DND-41 (cell line): ENCODE measurements at regions not wholly inside any gene's neighbourhood (a gene's known extent, or its start where the extent isn't known, plus 50 kb on each side); places are given as distances from the start of the nearest gene placed in this dataset.

Experiments
- ATAC-seq: fragments of 200-7000 bp; cut with Tn5 transposase; 3 replicates; pipeline ENCODE4 v1.9.1; 2021; ENCODE audit warnings: low read depth; ENCODE audit not compliant: insufficient read depth
- DNase-seq: peaks from one replicate; pipeline ENCODE4 v3.0.0-alpha.2; 2020
- H2AFZ ChIP-seq: 2 replicates; pipeline ENCODE4 v1.6.0; 2012; ENCODE audit warnings: low read depth, low read length
- H3K27ac ChIP-seq: 2 replicates; pipeline ENCODE4 v1.5.1; 2012; ENCODE audit warnings: low read length, inconsistent platforms
- H3K27me3 ChIP-seq: fragments of 200-600 bp; sonication (generic); 2 replicates; pipeline ENCODE4 v1.6.0; 2012; ENCODE audit warnings: low read length, mild to moderate bottlenecking, inconsistent platforms; ENCODE audit not compliant: insufficient read depth, poor library complexity
- H3K36me3 ChIP-seq: 2 replicates; pipeline ENCODE4 v1.5.1; 2012; ENCODE audit warnings: low read length, inconsistent platforms; ENCODE audit not compliant: insufficient read depth
- H3K4me1 ChIP-seq: 2 replicates; pipeline ENCODE4 v1.5.1; 2012; ENCODE audit warnings: mild to moderate bottlenecking, low read length; ENCODE audit not compliant: insufficient read depth
- H3K4me2 ChIP-seq: 2 replicates; pipeline ENCODE4 v1.6.0; 2012; ENCODE audit warnings: mild to moderate bottlenecking, moderate library complexity, low read length, inconsistent platforms; ENCODE audit not compliant: insufficient read depth
- H3K4me3 ChIP-seq, 2 experiments: fragments of 200-600 bp in 1 of 2; shearing (Covaris generic) in 1 of 2; 2 replicates each; pipeline ENCODE4 v1.5.1; 2012 to 2016; ENCODE audit warnings: inconsistent platforms in 2 of 2, low read length in 2 of 2, mild to moderate bottlenecking in 2 of 2, low read depth in 1 of 2, moderate library complexity in 1 of 2
- H3K79me2 ChIP-seq: 2 replicates; pipeline ENCODE4 v1.6.0; 2012; ENCODE audit warnings: low read length, inconsistent platforms; ENCODE audit not compliant: insufficient read depth
- H3K9ac ChIP-seq: 2 replicates; pipeline ENCODE4 v1.6.0; 2012; ENCODE audit warnings: low read depth, mild to moderate bottlenecking, inconsistent platforms, low read length, moderate library complexity
- H3K9me3 ChIP-seq: 2 replicates; pipeline ENCODE4 v1.5.1; 2012; ENCODE audit warnings: low read length, moderate library complexity, mild to moderate bottlenecking, inconsistent platforms; ENCODE audit not compliant: insufficient read depth, severe bottlenecking
- H4K20me1 ChIP-seq: 2 replicates; pipeline ENCODE4 v1.6.0; 2012; ENCODE audit warnings: low read length; ENCODE audit not compliant: insufficient read depth
- EZH2 ChIP-seq: IDR thresholded peaks from 3 replicates; pipeline ENCODE4 v1.6.1; 2012; ENCODE audit warnings: borderline replicate concordance, low read depth, mild to moderate bottlenecking, moderate library complexity, low read length, inconsistent platforms; ENCODE audit not compliant: severe bottlenecking
- TF ChIP-seq, protein P1 (sequence below): IDR thresholded peaks from 2 replicates; pipeline ENCODE4 v1.5.1; 2012; ENCODE audit warnings: borderline replicate concordance, low read length, moderate library complexity, mild to moderate bottlenecking; ENCODE audit not compliant: poor library complexity, severe bottlenecking; ENCODE audit errors: extremely low read depth

DNA sequence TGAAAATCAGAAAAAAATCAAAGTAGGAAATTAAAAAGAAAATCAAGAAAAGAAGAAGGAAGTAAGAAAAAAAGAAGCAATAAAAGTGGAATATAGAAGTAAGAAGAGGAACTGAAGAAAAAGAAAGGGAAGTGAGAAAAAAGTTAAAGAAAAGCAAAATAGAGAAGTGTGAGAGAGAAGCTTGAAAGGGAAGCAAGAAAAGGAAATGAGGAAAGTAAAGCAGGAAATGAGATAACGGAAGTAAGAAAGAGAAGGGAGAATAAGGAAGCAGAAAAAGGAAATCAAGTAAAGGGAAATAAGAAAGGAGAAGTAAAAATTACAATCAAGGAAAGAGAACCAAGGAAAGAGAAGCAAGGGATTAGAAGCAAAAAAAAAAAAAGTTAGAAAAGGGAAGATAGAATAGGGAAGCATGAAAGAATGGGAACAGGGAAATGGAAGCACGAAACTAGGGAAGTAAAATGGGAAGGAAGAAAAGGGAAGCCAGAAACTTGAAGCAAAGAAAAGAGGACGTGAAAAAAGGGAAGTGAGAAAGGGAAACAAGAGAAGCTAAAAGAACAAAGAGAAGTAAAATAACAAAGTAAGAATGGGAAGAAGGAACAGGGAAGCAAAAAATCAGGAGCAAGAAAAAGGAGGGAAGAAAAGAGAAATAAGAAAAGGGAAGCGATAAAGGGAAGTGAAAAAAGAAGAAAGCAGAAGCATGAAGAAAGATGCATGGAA lies 243.3 kb upstream of the NCKAP5 start:
- ATAC-seq (no peak), DNase-seq (no peak)
- no peaks in the 10 kb centered on the region for H3K79me2 ChIP-seq
- H4K20me1 ChIP-seq, result no peaks in the 10 kb centered on the region
- no peak for TF ChIP-seq EZH2
- TF ChIP-seq, protein P1, sequence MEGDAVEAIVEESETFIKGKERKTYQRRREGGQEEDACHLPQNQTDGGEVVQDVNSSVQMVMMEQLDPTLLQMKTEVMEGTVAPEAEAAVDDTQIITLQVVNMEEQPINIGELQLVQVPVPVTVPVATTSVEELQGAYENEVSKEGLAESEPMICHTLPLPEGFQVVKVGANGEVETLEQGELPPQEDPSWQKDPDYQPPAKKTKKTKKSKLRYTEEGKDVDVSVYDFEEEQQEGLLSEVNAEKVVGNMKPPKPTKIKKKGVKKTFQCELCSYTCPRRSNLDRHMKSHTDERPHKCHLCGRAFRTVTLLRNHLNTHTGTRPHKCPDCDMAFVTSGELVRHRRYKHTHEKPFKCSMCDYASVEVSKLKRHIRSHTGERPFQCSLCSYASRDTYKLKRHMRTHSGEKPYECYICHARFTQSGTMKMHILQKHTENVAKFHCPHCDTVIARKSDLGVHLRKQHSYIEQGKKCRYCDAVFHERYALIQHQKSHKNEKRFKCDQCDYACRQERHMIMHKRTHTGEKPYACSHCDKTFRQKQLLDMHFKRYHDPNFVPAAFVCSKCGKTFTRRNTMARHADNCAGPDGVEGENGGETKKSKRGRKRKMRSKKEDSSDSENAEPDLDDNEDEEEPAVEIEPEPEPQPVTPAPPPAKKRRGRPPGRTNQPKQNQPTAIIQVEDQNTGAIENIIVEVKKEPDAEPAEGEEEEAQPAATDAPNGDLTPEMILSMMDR, result no peak
- H3K9ac ChIP-seq, result no peak overlapping the region
- no peaks in the 10 kb centered on the region for H3K9me3 ChIP-seq
- H3K4me1 ChIP-seq, result no peaks in the 10 kb centered on the region
- H2AFZ ChIP-seq, result no peak overlapping the region
- no peaks in the 10 kb centered on the region for H3K36me3 ChIP-seq
- H3K27ac ChIP-seq, result no peak overlapping the region
- peaks cover 4% of the 10 kb centered on the region for H3K27me3 ChIP-seq
- no peak overlapping the region for H3K4me3 ChIP-seq
- no peak overlapping the region for H3K4me2 ChIP-seq

DNA sequence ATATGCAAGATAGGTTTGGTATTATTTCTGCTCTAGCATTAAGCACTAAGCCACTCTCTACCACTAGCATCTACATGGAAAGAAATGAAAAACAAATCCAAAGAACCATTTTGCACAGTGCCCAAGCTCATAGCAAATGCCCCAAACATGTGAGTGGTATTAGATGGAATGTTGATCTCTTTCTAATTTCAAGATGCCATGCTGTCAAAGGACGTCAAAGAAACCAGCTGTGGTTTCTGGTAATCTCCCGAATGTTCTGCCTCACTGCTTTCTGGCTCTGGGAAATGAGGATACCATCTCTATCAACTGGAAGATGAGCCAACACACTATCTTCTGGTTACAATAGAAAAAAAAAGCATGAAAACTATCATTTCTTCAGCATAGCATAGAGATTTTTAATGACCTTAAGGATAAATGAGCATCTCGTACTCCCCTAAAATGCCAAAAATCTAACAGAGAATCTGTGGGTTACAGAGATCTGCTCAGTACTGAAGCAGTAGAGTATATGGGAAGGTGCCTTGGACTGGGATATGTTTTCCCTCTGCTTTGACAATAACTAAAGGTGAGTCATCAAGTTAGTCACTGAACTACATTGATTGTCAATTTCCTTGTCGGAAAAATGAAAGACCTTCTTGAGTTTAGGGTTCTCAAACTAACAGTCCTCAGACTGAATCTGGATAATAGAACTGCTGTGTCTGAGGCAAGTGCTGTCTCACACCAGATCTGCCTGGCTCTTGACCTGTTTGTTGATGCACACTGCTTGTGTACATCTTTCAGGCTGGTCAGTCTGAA lies 244.8 kb upstream of the NCKAP5 start:
- DNase-seq (no peak), ATAC-seq (no peak)
- Histone ChIP-seq H4K20me1 (no peaks in the 10 kb centered on the region), H3K79me2 (no peaks in the 10 kb centered on the region), H3K4me2 (no peak overlapping the region), H3K27ac (no peak overlapping the region), H3K9ac (no peak overlapping the region), H3K36me3 (no peaks in the 10 kb centered on the region), H2AFZ (no peak overlapping the region), H3K9me3 (no peaks in the 10 kb centered on the region), H3K27me3 (peaks cover 1% of the 10 kb centered on the region), H3K4me3 (no peak overlapping the region), H3K4me1 (no peaks in the 10 kb centered on the region)
- TF ChIP-seq, protein P1, result no peak
- no peak for TF ChIP-seq EZH2

DNA sequence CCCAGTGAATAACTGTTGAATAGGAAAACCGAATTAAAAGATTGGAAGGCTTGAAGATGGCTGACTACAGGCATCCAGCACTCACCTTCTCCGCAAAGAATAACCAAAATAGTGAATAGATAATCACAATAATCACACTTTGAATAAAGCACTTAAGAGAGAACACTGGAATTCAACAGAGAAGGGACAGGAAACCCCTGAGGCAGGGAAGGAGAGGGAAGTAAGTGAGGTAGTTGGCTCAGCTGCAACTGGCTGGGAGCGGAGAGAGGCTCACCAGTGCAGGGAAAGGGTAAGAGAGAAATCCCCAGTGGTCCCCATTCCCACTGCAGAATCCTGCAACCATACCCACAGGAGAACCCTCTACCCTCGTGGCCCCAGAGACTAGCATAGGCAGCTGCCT lies 246.6 kb upstream of the NCKAP5 start:
- H3K4me1 ChIP-seq, result no peaks in the 10 kb centered on the region
- DNase-seq (no peak), ATAC-seq (no peak)
- no peak overlapping the region for H3K9ac ChIP-seq
- no peak for TF ChIP-seq EZH2
- TF ChIP-seq, protein P1, result no peak
- H3K4me3 ChIP-seq, result no peak overlapping the region
- H4K20me1 ChIP-seq, result no peaks in the 10 kb centered on the region
- H3K4me2 ChIP-seq, result no peak overlapping the region
- no peaks in the 10 kb centered on the region for H3K27me3 ChIP-seq
- no peak overlapping the region for H2AFZ ChIP-seq
- H3K27ac ChIP-seq, result no peak overlapping the region
- no peaks in the 10 kb centered on the region for H3K9me3 ChIP-seq
- no peaks in the 10 kb centered on the region for H3K79me2 ChIP-seq
- H3K36me3 ChIP-seq, result no peaks in the 10 kb centered on the region
